PFSK-1 (cell line): ENCODE measurements at regions not wholly inside any gene's neighbourhood (a gene's known extent, or its start where the extent isn't known, plus 50 kb on each side); places are given as distances from the start of the nearest gene placed in this dataset.

Experiments used
- FOXP2 ChIP-seq: optimal IDR thresholded peaks from 2 replicates; pipeline ENCODE3; 2011; ENCODE audit warnings: borderline replicate concordance, control low read depth, inconsistent platforms; ENCODE audit not compliant: insufficient read depth; ENCODE audit errors: extremely low read length, extremely low read depth
- POLR2AphosphoS5 ChIP-seq: IDR thresholded peaks from 2 replicates; pipeline ENCODE4 v1.6.1; 2012; ENCODE audit warnings: low read depth, mild to moderate bottlenecking, control low read depth, low read length, moderate library complexity
- SIN3A ChIP-seq: IDR thresholded peaks from 2 replicates; pipeline ENCODE4 v1.6.1; 2012; ENCODE audit warnings: mild to moderate bottlenecking, low read length, moderate library complexity, borderline replicate concordance; ENCODE audit not compliant: insufficient read depth
- TAF1 ChIP-seq: IDR thresholded peaks from 2 replicates; pipeline ENCODE4 v1.6.1; 2012; ENCODE audit warnings: low read length, control low read depth, borderline replicate concordance; ENCODE audit not compliant: insufficient read depth
- TF ChIP-seq, protein P1 (sequence below), 2 experiments: IDR thresholded peaks; 2 replicates each; pipeline versions ENCODE4 v1.6.1 to v1.8.0; 2011 to 2012; ENCODE audit warnings: low read depth in 2 of 2, low read length in 2 of 2, control low read depth in 1 of 2, inconsistent platforms in 1 of 2, mild to moderate bottlenecking in 1 of 2, moderate library complexity in 1 of 2; ENCODE audit not compliant: insufficient read depth in 1 of 2

- no peak for TF ChIP-seq TAF1
- TF ChIP-seq, protein P1, sequence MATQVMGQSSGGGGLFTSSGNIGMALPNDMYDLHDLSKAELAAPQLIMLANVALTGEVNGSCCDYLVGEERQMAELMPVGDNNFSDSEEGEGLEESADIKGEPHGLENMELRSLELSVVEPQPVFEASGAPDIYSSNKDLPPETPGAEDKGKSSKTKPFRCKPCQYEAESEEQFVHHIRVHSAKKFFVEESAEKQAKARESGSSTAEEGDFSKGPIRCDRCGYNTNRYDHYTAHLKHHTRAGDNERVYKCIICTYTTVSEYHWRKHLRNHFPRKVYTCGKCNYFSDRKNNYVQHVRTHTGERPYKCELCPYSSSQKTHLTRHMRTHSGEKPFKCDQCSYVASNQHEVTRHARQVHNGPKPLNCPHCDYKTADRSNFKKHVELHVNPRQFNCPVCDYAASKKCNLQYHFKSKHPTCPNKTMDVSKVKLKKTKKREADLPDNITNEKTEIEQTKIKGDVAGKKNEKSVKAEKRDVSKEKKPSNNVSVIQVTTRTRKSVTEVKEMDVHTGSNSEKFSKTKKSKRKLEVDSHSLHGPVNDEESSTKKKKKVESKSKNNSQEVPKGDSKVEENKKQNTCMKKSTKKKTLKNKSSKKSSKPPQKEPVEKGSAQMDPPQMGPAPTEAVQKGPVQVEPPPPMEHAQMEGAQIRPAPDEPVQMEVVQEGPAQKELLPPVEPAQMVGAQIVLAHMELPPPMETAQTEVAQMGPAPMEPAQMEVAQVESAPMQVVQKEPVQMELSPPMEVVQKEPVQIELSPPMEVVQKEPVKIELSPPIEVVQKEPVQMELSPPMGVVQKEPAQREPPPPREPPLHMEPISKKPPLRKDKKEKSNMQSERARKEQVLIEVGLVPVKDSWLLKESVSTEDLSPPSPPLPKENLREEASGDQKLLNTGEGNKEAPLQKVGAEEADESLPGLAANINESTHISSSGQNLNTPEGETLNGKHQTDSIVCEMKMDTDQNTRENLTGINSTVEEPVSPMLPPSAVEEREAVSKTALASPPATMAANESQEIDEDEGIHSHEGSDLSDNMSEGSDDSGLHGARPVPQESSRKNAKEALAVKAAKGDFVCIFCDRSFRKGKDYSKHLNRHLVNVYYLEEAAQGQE (IDR thresholded peaks at IDR 0.05; ENCODE audit: insufficient read depth in 1 of 2, low read depth in 2 of 2, low read length in 2 of 2) = no peak
- no peak for TF ChIP-seq FOXP2
- TF ChIP-seq POLR2AphosphoS5 = no peak
- no peak for TF ChIP-seq SIN3A
Measured at GRCh38 chr10:65231148-65231547, 1694.7 kb upstream of the LRRTM3 start.

- TF ChIP-seq, protein P1 (IDR thresholded peaks at IDR 0.05; ENCODE audit: insufficient read depth in 1 of 2, low read depth in 2 of 2, low read length in 2 of 2) = no peak
- no peak for TF ChIP-seq SIN3A
- no peak for TF ChIP-seq FOXP2
- no peak for TF ChIP-seq TAF1
- no peak for TF ChIP-seq POLR2AphosphoS5
Measured at GRCh38 chr10:65234261-65234660, 1691.6 kb upstream of the LRRTM3 start.

- TF ChIP-seq SIN3A = no peak
- TF ChIP-seq FOXP2 = no peak
- no peak for TF ChIP-seq POLR2AphosphoS5
- no peak for TF ChIP-seq TAF1
- TF ChIP-seq, protein P1 (IDR thresholded peaks at IDR 0.05; ENCODE audit: insufficient read depth in 1 of 2, low read depth in 2 of 2, low read length in 2 of 2) = no peak
Measured at GRCh38 chr10:65235266-65235665, 1690.6 kb upstream of the LRRTM3 start.

- no peak for TF ChIP-seq TAF1
- TF ChIP-seq POLR2AphosphoS5 = no peak
- TF ChIP-seq SIN3A = no peak
- no peak for TF ChIP-seq FOXP2
- TF ChIP-seq, protein P1 (IDR thresholded peaks at IDR 0.05; ENCODE audit: insufficient read depth in 1 of 2, low read depth in 2 of 2, low read length in 2 of 2) = no peak
Measured at GRCh38 chr10:65235846-65236245, 1690.0 kb upstream of the LRRTM3 start.

GRCh38 chr10:65265451-65265954, 1660.3 kb upstream of the LRRTM3 start:
- no peak for TF ChIP-seq POLR2AphosphoS5
- TF ChIP-seq, protein P1 (IDR thresholded peaks at IDR 0.05; ENCODE audit: insufficient read depth in 1 of 2, low read depth in 2 of 2, low read length in 2 of 2) = no peak
- no peak for TF ChIP-seq SIN3A
- no peak for TF ChIP-seq TAF1
- no peak for TF ChIP-seq FOXP2
